Endodermal cell (in vitro differentiated cells): ENCODE measurements at regions not wholly inside any gene's neighbourhood (a gene's known extent, or its start where the extent isn't known, plus 50 kb on each side); places are given as distances from the start of the nearest gene placed in this dataset.

Experiments used
- DNase-seq: peaks from one replicate; pipeline ENCODE4 v3.0.0-alpha.2; 2017
- H3K27ac ChIP-seq: 2 replicates; pipeline ENCODE4 v1.5.1; 2013; ENCODE audit warnings: mild to moderate bottlenecking, low read depth, low read length, moderate library complexity
- H3K27me3 ChIP-seq: 2 replicates; pipeline ENCODE4 v1.6.1; 2013; ENCODE audit warnings: mild to moderate bottlenecking, low read length, moderate library complexity; ENCODE audit not compliant: insufficient read depth, control insufficient read depth, poor library complexity, severe bottlenecking
- H3K36me3 ChIP-seq: 2 replicates; pipeline ENCODE4 v1.7.0; 2013; ENCODE audit warnings: mild to moderate bottlenecking, low read length, moderate library complexity; ENCODE audit not compliant: control insufficient read depth, insufficient read depth
- H3K4me1 ChIP-seq: one replicate; pipeline ENCODE4 v1.7.0; 2013; ENCODE audit warnings: low read length; ENCODE audit not compliant: control insufficient read depth, insufficient read depth
- H3K4me3 ChIP-seq: 2 replicates; pipeline ENCODE4 v1.5.1; 2013; ENCODE audit warnings: mild to moderate bottlenecking, low read length, moderate library complexity
- H3K9ac ChIP-seq: 2 replicates; pipeline ENCODE4 v1.6.1; 2013; ENCODE audit warnings: mild to moderate bottlenecking, low read length, moderate library complexity; ENCODE audit not compliant: poor library complexity, severe bottlenecking; ENCODE audit errors: extremely low read depth
- H3K9me3 ChIP-seq: 2 replicates; pipeline ENCODE4 v1.6.1; 2013; ENCODE audit warnings: mild to moderate bottlenecking, low read length, moderate library complexity; ENCODE audit not compliant: control insufficient read depth
- H3K27ac Mint-ChIP-seq: 2 replicates; pipeline ENCODE4 v1.8.0; 2020; ENCODE audit warnings: mixed read lengths
- H3K27me3 Mint-ChIP-seq: 2 replicates; pipeline ENCODE4 v1.8.0; 2021; ENCODE audit warnings: mild to moderate bottlenecking, mixed read lengths; ENCODE audit not compliant: insufficient read depth
- H3K36me3 Mint-ChIP-seq: 2 replicates; pipeline ENCODE4 v1.8.0; 2020; ENCODE audit warnings: low read depth, mixed read lengths
- H3K4me1 Mint-ChIP-seq: 2 replicates; pipeline ENCODE4 v1.8.0; 2020; ENCODE audit warnings: mixed read lengths
- H3K4me3 Mint-ChIP-seq: 2 replicates; pipeline ENCODE4 v1.8.0; 2020; ENCODE audit warnings: mild to moderate bottlenecking, moderate library complexity, mixed read lengths
- H3K9me3 Mint-ChIP-seq: 2 replicates; pipeline ENCODE4 v1.8.0; 2020; ENCODE audit warnings: mild to moderate bottlenecking, mixed read lengths
- WGBS, 2 experiments: methylation state at CpG; one replicate each; pipeline versions ENCODE4 v1.1.5 to v1.1.7; 2013; ENCODE audit warnings: missing lambda C conversion rate in 2 of 2, mixed read lengths in 1 of 2; ENCODE audit not compliant: insufficient coverage in 1 of 2, insufficient read length in 1 of 2; 5-methylcytosine and 5-hydroxymethylcytosine counted together
- TF ChIP-seq, protein P1 (sequence below): fragments of 200-600 bp; sonication (generic); conservative IDR thresholded peaks from 2 replicates; pipeline ENCODE4 v1.5.0; 2021; ENCODE audit warnings: antibody characterized with exemption, mild to moderate bottlenecking

DNA sequence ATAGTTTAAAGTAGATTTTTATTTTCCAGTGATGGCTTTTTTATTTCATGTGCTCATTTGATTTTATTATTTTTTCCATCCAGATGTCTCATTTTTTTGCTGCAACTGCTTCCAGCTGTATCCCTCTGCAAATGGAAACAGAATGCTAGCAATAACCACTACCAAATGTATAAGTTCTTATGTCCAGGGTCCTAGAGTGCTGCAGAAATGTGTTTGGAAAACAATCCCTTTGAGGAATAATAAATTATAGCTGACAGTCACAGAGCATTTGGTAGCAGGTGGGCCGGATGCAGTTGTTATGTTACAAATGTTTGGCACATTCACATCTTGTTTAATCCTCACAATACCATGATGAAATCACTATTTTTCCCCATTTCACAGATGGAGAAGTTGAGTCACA is 300.7 kb upstream of the PDGFD start:
- H3K27me3 ChIP-seq = no peaks in the 10 kb centered on the region
- no peak overlapping the region for H3K9ac ChIP-seq
- no peak overlapping the region for H3K4me3 Mint-ChIP-seq
- H3K9me3 ChIP-seq = no peaks in the 10 kb centered on the region
- H3K4me3 ChIP-seq = no peak overlapping the region
- peaks cover 4% of the 10 kb centered on the region for H3K4me1 Mint-ChIP-seq
- no peak for DNase-seq
- no peak overlapping the region for H3K27ac Mint-ChIP-seq
- H3K36me3 Mint-ChIP-seq = no peaks in the 10 kb centered on the region
- TF ChIP-seq, protein P1, sequence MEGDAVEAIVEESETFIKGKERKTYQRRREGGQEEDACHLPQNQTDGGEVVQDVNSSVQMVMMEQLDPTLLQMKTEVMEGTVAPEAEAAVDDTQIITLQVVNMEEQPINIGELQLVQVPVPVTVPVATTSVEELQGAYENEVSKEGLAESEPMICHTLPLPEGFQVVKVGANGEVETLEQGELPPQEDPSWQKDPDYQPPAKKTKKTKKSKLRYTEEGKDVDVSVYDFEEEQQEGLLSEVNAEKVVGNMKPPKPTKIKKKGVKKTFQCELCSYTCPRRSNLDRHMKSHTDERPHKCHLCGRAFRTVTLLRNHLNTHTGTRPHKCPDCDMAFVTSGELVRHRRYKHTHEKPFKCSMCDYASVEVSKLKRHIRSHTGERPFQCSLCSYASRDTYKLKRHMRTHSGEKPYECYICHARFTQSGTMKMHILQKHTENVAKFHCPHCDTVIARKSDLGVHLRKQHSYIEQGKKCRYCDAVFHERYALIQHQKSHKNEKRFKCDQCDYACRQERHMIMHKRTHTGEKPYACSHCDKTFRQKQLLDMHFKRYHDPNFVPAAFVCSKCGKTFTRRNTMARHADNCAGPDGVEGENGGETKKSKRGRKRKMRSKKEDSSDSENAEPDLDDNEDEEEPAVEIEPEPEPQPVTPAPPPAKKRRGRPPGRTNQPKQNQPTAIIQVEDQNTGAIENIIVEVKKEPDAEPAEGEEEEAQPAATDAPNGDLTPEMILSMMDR = no peak
- WGBS, 2 experiments = 100% methylated on average over 1 of the region's 1 CpG; no CpG with 5 or more reads in 1 of the 2 experiments
- H3K27ac ChIP-seq = no peak overlapping the region
- H3K36me3 ChIP-seq = no peaks in the 10 kb centered on the region
- H3K9me3 Mint-ChIP-seq = no peaks in the 10 kb centered on the region
- no peaks in the 10 kb centered on the region for H3K27me3 Mint-ChIP-seq
- H3K4me1 ChIP-seq = peaks cover 8% of the 10 kb centered on the region

DNA sequence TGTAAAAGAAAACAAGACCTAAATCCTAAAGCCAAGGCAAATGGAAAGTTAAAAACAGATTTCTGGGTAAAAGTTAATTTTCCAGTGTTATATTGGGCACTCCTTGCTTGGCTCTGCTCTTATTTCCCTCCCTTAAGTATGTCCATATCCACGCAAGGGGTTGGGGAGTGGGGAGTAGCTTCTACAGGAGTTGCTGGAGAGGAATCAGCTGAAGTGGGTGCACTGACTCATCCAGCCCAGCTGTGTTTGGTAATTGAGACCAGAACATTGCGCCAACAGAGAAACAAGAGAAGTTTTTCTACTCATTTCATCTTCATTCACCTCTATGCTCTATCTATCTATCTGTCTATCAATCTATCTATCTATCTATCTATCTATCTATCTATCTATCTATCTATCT is 298.4 kb upstream of the PDGFD start:
- Histone ChIP-seq H3K4me3 (no peak overlapping the region), H3K36me3 (no peaks in the 10 kb centered on the region), H3K27me3 (no peaks in the 10 kb centered on the region), H3K4me1 (peaks cover 4% of the 10 kb centered on the region), H3K9ac (no peak overlapping the region), H3K27ac (no peak overlapping the region), H3K9me3 (no peaks in the 10 kb centered on the region)
- TF ChIP-seq, protein P1 = no peak
- DNase-seq = no peak
- no peak overlapping the region for H3K4me3 Mint-ChIP-seq
- WGBS, 2 experiments = 98% methylated on average over 2 of the region's 2 CpGs; no CpG with 5 or more reads in 1 of the 2 experiments
- H3K36me3 Mint-ChIP-seq = no peaks in the 10 kb centered on the region
- no peak overlapping the region for H3K27ac Mint-ChIP-seq
- H3K9me3 Mint-ChIP-seq = no peaks in the 10 kb centered on the region
- H3K4me1 Mint-ChIP-seq = peaks cover 2% of the 10 kb centered on the region
- H3K27me3 Mint-ChIP-seq = no peaks in the 10 kb centered on the region

DNA sequence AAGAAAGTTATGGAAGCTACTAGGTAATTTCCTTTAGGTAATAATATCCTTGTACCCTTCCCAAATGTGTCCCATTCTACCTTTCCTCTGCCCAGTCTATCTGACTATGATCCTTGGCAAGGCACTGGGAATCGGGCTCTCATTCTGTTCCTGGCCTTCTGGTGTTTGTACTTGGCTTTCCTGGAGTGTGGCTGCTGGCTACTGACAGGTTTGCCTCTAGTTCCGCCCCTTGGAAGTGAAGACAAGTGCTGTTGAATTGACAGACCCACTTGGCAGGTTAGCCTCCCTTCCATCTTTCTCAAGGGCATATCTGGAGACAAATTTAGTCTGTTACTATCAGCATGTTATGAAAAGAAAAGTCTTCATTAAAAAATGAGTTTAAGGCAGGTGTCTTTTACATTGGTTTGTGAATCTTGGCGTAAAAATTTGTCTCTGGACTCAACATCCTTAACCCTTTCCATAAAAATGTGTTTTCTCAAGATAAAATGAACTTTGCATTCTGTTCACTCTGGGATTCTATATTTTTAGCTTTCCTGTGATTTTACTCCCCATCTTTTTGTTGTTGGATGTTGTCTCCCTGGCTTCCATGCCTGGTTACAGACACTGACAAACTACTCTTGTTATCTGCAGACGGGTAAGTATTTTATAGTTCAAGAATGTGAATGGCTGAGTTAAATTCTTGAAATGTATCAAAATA is 287.4 kb upstream of the PDGFD start:
- no peak overlapping the region for H3K27ac ChIP-seq
- H3K36me3 ChIP-seq = no peaks in the 10 kb centered on the region
- DNase-seq = no peak
- H3K27ac Mint-ChIP-seq = no peak overlapping the region
- H3K4me3 Mint-ChIP-seq = no peak overlapping the region
- no peaks in the 10 kb centered on the region for H3K27me3 ChIP-seq
- H3K36me3 Mint-ChIP-seq = no peaks in the 10 kb centered on the region
- H3K4me1 Mint-ChIP-seq = no peaks in the 10 kb centered on the region
- H3K9me3 Mint-ChIP-seq = peaks cover 4% of the 10 kb centered on the region
- no peak overlapping the region for H3K9ac ChIP-seq
- peaks cover 6% of the 10 kb centered on the region for H3K9me3 ChIP-seq
- WGBS, 2 experiments = 90 to 94% methylated on average over 2 to 3 of the region's 4 CpGs
- H3K4me3 ChIP-seq = no peak overlapping the region
- H3K27me3 Mint-ChIP-seq = no peaks in the 10 kb centered on the region
- TF ChIP-seq, protein P1 = no peak
- no peaks in the 10 kb centered on the region for H3K4me1 ChIP-seq
